ENCODE measurements at regions not wholly inside any gene's neighbourhood (a gene's known extent, or its start where the extent isn't known, plus 50 kb on each side); places are given as distances from the start of the nearest gene placed in this dataset.
"Not testable (repeated sequence)": the region's sequence is repeated elsewhere in the genome, so short reads cannot be mapped to it uniquely, and the experiment has no call there.

GRCh38 chr5:87541676-87542075 lies 128.9 kb upstream of the CCNH start:
- DNase-seq (ENCODE audit: low read depth in 1 of 2, low spot score in 1 of 2) = no peak

- DNase-seq (ENCODE audit: low read depth in 1 of 2, low spot score in 1 of 2) = no peak
Measured at GRCh38 chr5:87541033-87541432, 128.3 kb upstream of the CCNH start.

DNA sequence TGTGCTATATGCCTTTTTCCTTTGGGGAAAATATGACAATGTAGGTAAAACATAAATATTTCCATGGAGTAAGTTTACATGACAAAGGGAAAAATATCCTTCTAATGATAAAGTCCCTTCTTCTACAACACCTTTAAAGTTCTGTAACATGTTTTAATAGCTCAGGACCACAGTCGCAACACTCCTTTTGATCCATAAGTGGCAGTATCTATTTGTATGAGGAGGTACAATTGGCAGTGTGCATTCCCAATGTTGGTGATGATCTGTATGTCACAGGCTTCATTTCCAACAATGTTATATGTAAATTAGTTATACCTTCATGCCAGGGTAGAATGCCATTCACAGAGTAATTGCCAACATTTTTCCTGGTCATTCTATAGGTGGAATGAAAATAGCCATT lies 127.1 kb upstream of the CCNH start:
- no peak for DNase-seq (ENCODE audit: low read depth in 1 of 2, low spot score in 1 of 2)

DNA sequence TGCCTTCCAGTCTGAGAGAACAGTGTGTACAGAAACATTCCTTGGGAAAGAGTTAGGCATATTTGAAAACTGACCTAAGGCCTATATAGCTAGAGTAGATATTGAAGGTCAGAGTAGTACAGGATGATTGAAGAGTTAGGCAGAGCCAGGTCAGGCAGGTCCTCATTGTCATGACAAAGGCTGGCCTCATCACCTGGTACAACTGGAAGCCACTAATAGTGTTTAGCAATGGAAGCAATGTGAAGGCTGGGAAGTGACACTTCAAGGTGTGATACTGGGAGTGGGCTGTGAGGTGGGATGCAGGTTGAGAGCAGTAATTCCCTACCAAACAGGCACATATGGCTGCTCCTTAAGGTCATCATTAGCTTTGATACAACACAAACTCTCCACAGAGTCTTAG lies 123.6 kb upstream of the CCNH start:
- no peak for DNase-seq (ENCODE audit: low read depth in 1 of 2, low spot score in 1 of 2)

GRCh38 chr5:87535706-87536105 lies 123.0 kb upstream of the CCNH start:
- DNase-seq (ENCODE audit: low read depth in 1 of 2, low spot score in 1 of 2) = no peak

DNA sequence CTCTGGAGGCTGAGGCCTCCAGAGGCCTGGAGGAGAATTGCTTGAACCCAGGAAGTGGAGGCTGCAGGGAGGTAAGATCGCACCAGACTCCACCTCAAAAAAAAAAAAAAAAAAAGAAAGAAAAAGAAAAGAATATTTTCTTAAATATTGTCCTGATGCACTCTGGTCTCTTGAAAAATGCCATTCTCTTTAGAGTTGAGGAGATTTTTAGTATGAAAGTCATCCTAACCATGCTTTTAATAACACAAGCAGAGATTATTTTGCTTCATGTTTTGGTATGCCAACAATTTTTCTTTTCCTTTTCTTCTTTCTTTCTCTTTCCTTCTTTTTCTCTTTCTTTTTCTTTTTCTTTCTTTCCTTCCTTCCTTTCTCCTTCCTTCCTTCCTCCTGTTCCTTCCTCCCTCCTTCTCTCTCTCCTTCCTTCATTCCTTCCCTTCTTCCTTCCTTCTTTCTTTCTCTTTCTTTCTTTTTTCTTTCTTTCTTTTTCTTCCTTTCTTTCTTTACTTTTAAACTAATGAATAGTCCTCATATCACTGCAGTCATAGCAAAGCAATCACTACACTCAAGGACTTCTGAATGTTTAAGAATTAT lies 116.9 kb upstream of the CCNH start:
- DNase-seq (ENCODE audit: low read depth in 1 of 2, low spot score in 1 of 2) = no peak

GRCh38 chr5:87526131-87526530 lies 113.4 kb upstream of the CCNH start:
- DNase-seq (ENCODE audit: low read depth in 1 of 2, low spot score in 1 of 2) = no peak

- DNase-seq (ENCODE audit: low read depth in 1 of 2, low spot score in 1 of 2) = no peak
Measured at GRCh38 chr5:87524217-87524616, 111.5 kb upstream of the CCNH start.

GRCh38 chr5:87511778-87512177 lies 99.0 kb upstream of the CCNH start:
- DNase-seq (ENCODE audit: low read depth in 1 of 2, low spot score in 1 of 2) = not testable (repeated sequence)

DNA sequence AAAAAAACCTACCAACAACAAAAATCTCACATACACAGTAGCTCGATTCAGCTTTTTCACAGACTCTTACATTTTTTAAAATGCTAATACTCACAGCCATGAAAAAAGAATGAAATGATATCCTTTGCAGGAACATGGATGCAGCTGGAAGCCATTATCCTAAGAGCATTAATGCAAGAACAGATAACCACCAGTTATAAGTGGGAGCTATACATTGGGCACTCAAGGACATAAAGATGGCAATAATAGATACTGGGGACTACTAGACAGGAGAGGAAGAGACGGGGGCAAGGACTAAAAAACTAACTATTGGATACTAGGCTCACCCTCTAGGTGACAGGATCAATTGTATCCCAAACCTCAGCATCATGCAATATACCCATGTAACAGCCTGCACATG lies 90.3 kb upstream of the CCNH start:
- DNase-seq (ENCODE audit: low read depth in 1 of 2, low spot score in 1 of 2) = no peak

- DNase-seq (ENCODE audit: low read depth in 1 of 2, low spot score in 1 of 2) = no peak
Measured at GRCh38 chr5:87499478-87500410, 87.0 kb upstream of the CCNH start.

Measured in activated T-helper 1 cell treated with anti-CD3 and anti-CD28 coated beads, Interleukin-2, amount 50 U/mL, for 16 hours (primary cell).